Peyer's patch (tissue), 4 donors: ENCODE measurements at regions not wholly inside any gene's neighbourhood (a gene's known extent, or its start where the extent isn't known, plus 50 kb on each side); places are given as distances from the start of the nearest gene placed in this dataset.

Experiments
- POLR2A ChIP-seq, 2 donors: fragments of 450-650 bp; IDR thresholded peaks; one replicate each; pipeline ENCODE4 v1.5.1; 2017; ENCODE audit warnings: antibody characterized with exemption in 2 of 2, mild to moderate bottlenecking in 2 of 2, moderate library complexity in 2 of 2
- TF ChIP-seq, protein P1 (sequence below), 6 experiments: fragments of 450-650 bp in 4 of 6; fragments of 200-600 bp in 2 of 6; sonication (generic) in 1 of 6; IDR thresholded peaks; one replicate each; pipeline ENCODE4 v1.5.1; 2017 to 2019; ENCODE audit warnings: antibody characterized with exemption in 6 of 6, mild to moderate bottlenecking in 3 of 6, moderate library complexity in 1 of 6

DNA sequence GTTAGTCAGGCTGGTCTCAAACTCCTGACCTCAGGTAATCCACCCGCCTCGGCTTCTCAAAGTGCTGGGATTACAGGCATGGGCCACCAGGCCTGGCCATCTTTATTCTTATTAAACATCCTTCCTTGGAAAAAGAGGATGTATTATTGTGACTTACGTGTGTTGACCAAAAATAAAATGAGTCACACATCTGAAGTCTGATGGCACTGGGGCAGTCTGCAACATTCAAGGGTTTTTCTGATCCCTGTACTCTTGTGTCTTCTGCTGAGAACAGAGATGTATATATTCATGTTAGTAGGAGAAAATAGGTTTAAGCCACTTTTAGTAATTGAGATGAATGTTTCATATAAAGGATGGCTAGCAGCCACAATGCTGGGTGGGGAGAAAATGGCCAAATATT, 129.9 kb upstream of the RIPOR2 start:
- TF ChIP-seq, protein P1, sequence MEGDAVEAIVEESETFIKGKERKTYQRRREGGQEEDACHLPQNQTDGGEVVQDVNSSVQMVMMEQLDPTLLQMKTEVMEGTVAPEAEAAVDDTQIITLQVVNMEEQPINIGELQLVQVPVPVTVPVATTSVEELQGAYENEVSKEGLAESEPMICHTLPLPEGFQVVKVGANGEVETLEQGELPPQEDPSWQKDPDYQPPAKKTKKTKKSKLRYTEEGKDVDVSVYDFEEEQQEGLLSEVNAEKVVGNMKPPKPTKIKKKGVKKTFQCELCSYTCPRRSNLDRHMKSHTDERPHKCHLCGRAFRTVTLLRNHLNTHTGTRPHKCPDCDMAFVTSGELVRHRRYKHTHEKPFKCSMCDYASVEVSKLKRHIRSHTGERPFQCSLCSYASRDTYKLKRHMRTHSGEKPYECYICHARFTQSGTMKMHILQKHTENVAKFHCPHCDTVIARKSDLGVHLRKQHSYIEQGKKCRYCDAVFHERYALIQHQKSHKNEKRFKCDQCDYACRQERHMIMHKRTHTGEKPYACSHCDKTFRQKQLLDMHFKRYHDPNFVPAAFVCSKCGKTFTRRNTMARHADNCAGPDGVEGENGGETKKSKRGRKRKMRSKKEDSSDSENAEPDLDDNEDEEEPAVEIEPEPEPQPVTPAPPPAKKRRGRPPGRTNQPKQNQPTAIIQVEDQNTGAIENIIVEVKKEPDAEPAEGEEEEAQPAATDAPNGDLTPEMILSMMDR (IDR thresholded peaks at IDR 0.05): no peak
- no peak for TF ChIP-seq POLR2A (IDR thresholded peaks at IDR 0.05)
